RWPE2 (cell line): ENCODE measurements at regions not wholly inside any gene's neighbourhood (a gene's known extent, or its start where the extent isn't known, plus 50 kb on each side); places are given as distances from the start of the nearest gene placed in this dataset.

ENCODE experiments used
- ATAC-seq: fragments of 200-7000 bp; cut with Tn5 transposase; 3 replicates; pipeline ENCODE4 v1.9.1; 2021; ENCODE audit warnings: low read depth
- DNase-seq: peaks from one replicate; pipeline ENCODE4 v3.0.0-alpha.2; 2020; ENCODE audit warnings: low spot score
- H3K27ac ChIP-seq: fragments of 450-650 bp; 2 replicates; pipeline ENCODE4 v1.5.1; 2017; ENCODE audit warnings: mild to moderate bottlenecking; ENCODE audit not compliant: poor library complexity, severe bottlenecking
- H3K27me3 ChIP-seq: fragments of 250-450 bp; sonication (Bioruptor Pico); 2 replicates; pipeline ENCODE4 v1.5.1; 2021; ENCODE audit warnings: mild to moderate bottlenecking, moderate library complexity; ENCODE audit not compliant: insufficient read depth, poor library complexity, severe bottlenecking
- H3K36me3 ChIP-seq: fragments of 250-450 bp; sonication (Bioruptor Pico); 2 replicates; pipeline ENCODE4 v1.5.1; 2020; ENCODE audit warnings: low read depth, mild to moderate bottlenecking, moderate library complexity
- H3K4me1 ChIP-seq: fragments of 250-450 bp; sonication (Bioruptor Pico); 2 replicates; pipeline ENCODE4 v1.5.1; 2021; ENCODE audit warnings: mild to moderate bottlenecking, moderate library complexity; ENCODE audit not compliant: insufficient read depth, poor library complexity, severe bottlenecking
- H3K4me3 ChIP-seq: fragments of 250-450 bp; sonication (Bioruptor Pico); 2 replicates; pipeline ENCODE4 v1.5.1; 2021; ENCODE audit warnings: mild to moderate bottlenecking, moderate library complexity; ENCODE audit not compliant: severe bottlenecking
- H3K9me3 ChIP-seq: fragments of 250-450 bp; sonication (Bioruptor Pico); 2 replicates; pipeline ENCODE4 v1.5.1; 2021; ENCODE audit warnings: mild to moderate bottlenecking, moderate library complexity; ENCODE audit not compliant: severe bottlenecking
- TF ChIP-seq, protein P1 (sequence below): fragments of 450-650 bp; IDR thresholded peaks from one replicate; pipeline ENCODE4 v1.5.1; 2017; ENCODE audit warnings: mild to moderate bottlenecking, moderate library complexity; ENCODE audit not compliant: poor library complexity, severe bottlenecking

DNA sequence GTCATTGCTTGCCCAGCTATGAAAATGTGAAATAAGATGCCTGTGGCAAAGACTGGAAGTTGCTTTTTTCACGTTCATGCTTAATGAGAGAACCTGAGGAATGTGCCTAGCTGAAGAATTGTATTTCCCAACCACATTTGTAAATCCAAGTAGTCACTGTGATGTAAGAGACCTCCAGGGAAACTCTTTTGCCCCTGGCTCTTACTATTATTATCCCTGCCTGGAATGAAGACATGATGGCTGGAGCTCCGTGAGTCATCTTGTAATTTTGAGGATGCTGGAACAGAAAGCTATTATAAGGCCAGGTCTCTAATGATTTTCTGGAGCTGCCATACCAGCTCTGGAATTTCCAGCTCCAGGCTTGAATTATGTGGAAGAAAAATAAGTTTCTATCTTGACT lies 894.3 kb downstream of the DIAPH3 start:
- Histone ChIP-seq H3K36me3 (no peaks in the 10 kb centered on the region), H3K9me3 (no peaks in the 10 kb centered on the region), H3K4me3 (no peak overlapping the region), H3K27ac (no peak overlapping the region), H3K4me1 (no peaks in the 10 kb centered on the region), H3K27me3 (no peaks in the 10 kb centered on the region)
- TF ChIP-seq, protein P1, sequence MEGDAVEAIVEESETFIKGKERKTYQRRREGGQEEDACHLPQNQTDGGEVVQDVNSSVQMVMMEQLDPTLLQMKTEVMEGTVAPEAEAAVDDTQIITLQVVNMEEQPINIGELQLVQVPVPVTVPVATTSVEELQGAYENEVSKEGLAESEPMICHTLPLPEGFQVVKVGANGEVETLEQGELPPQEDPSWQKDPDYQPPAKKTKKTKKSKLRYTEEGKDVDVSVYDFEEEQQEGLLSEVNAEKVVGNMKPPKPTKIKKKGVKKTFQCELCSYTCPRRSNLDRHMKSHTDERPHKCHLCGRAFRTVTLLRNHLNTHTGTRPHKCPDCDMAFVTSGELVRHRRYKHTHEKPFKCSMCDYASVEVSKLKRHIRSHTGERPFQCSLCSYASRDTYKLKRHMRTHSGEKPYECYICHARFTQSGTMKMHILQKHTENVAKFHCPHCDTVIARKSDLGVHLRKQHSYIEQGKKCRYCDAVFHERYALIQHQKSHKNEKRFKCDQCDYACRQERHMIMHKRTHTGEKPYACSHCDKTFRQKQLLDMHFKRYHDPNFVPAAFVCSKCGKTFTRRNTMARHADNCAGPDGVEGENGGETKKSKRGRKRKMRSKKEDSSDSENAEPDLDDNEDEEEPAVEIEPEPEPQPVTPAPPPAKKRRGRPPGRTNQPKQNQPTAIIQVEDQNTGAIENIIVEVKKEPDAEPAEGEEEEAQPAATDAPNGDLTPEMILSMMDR, result no peak
- ATAC-seq (no peak), DNase-seq (no peak)

DNA sequence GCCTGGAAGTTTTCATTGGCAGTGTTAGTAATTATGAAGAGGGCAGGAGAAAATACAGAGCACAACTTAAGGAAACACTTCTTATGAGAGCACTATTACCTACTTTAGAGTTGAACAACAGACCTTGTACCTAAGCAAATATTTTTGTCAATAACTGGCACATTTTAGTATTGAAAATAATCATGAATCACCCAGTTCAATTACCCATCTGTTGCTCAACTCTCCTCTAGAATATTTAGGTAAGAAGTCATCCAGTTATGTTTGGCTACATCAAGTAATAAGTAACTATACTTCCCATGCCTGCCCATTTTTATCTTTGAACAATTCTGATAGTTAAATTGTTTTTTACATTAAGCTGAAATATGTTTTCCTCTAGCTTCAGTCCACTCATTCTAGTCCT lies 893.4 kb downstream of the DIAPH3 start:
- no peaks in the 10 kb centered on the region for H3K27me3 ChIP-seq
- ATAC-seq (no peak), DNase-seq (no peak)
- TF ChIP-seq, protein P1, result no peak
- H3K9me3 ChIP-seq, result no peaks in the 10 kb centered on the region
- H3K27ac ChIP-seq, result no peak overlapping the region
- H3K4me3 ChIP-seq, result no peak overlapping the region
- no peaks in the 10 kb centered on the region for H3K36me3 ChIP-seq
- no peaks in the 10 kb centered on the region for H3K4me1 ChIP-seq

DNA sequence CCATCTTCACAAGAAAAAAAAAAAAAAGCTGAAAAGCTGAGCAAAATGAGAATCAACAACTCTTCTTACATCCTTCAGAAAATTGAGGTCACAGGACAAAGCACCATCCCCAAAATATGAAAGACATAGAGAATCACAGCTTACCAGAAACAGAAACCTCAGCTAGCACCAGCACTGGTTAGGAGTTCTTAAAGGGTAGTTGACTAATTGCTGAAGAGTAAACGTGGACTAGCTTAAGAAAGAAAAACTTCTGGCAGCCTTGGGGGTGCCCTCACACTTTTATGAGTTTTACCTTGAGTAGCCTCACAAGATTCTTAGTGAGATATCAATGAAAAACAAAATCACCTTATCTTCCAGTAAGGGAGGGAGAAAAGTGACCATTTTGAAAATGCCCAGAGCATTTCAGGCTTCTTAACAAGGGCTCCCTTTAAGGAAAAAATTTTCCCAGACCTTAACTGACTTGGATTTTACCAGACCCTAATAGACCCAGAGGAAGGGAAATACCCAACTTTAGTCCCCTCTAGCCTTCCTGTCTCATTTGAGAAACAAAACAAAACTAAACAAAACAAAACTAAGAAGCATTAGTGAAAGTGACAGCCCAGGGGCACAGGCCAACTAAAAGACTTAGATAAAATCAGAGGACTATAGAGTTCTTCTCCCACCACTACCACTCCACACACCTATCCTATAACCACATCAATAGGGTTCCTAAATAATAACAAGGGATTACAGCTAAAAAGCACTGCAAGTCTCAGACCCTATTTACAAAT lies 888.6 kb downstream of the DIAPH3 start:
- DNase-seq (no peak), ATAC-seq (no peak)
- Histone ChIP-seq H3K9me3 (no peaks in the 10 kb centered on the region), H3K27ac (no peak overlapping the region), H3K4me3 (no peak overlapping the region), H3K4me1 (no peaks in the 10 kb centered on the region), H3K36me3 (no peaks in the 10 kb centered on the region), H3K27me3 (peaks cover 4% of the 10 kb centered on the region)
- TF ChIP-seq, protein P1, result no peak

DNA sequence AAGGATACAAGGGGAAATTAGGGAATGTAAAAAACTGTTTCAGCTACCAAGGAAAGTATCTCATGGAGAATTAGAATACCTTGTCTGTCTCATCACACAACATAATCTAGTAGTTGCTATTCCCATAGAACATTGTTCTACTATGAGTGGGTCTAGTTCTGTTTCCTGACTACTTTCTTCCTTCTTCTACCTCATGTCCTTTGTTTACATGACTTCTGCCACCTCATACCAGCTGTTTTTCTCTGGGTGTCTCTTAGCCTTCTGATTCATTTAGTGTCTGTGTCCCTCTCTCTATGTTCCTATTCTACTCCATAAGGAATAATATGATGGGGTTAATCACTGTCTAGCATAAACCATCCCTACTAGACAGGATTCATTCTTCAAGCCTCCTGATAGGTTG lies 887.3 kb downstream of the DIAPH3 start:
- H3K27me3 ChIP-seq, result peaks cover 9% of the 10 kb centered on the region
- ATAC-seq (no peak), DNase-seq (no peak)
- no peak overlapping the region for H3K27ac ChIP-seq
- TF ChIP-seq, protein P1, result no peak
- no peak overlapping the region for H3K4me3 ChIP-seq
- no peaks in the 10 kb centered on the region for H3K4me1 ChIP-seq
- no peaks in the 10 kb centered on the region for H3K36me3 ChIP-seq
- H3K9me3 ChIP-seq, result no peaks in the 10 kb centered on the region

DNA sequence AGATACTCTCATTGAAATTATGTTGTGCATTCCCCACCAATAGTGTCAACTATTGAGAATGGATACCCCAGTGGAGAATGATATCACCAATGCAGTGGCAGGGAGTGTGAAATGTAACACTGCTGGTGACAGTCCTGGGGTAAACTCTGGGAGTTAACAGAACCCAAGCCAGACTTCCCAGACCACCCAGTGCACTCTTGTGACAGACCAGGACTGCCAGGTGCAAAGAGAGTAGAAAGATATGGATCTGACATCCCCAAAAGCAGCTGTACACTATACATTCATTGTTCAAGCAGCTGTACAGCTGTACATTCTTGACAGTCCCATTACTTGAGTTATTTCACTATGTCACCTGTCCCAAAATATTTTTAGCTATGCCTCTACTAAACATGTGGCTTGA lies 886.6 kb downstream of the DIAPH3 start:
- H3K27ac ChIP-seq, result no peak overlapping the region
- H3K27me3 ChIP-seq, result peaks cover 9% of the 10 kb centered on the region
- no peak for DNase-seq
- no peaks in the 10 kb centered on the region for H3K9me3 ChIP-seq
- no peak for ATAC-seq
- H3K4me3 ChIP-seq, result no peak overlapping the region
- TF ChIP-seq, protein P1, result no peak
- H3K36me3 ChIP-seq, result no peaks in the 10 kb centered on the region
- H3K4me1 ChIP-seq, result no peaks in the 10 kb centered on the region
